Esophagus muscularis mucosa (tissue), 4 donors: ENCODE measurements at regions not wholly inside any gene's neighbourhood (a gene's known extent, or its start where the extent isn't known, plus 50 kb on each side); places are given as distances from the start of the nearest gene placed in this dataset.
"Not testable (repeated sequence)": the region's sequence is repeated elsewhere in the genome, so short reads cannot be mapped to it uniquely, and the experiment has no call there.

ENCODE experiments used
- DNase-seq: peaks from one replicate; pipeline ENCODE4 v3.0.0-alpha.2; 2017; ENCODE audit errors: extremely low spot score
- H3K27ac ChIP-seq, 4 donors: fragments of 200-600 bp; sonication (generic); replicated peaks in 1 of 4; 1 replicate in 3 of 4; 2 replicates in 1 of 4; pipeline ENCODE4 v1.5.1; 2016 to 2019; ENCODE audit warnings: mild to moderate bottlenecking in 1 of 4
- H3K27me3 ChIP-seq, 4 donors: fragments of 200-600 bp; sonication (generic); one replicate each; pipeline versions ENCODE4 v1.5.1 to v1.6.0; 2016 to 2019
- H3K36me3 ChIP-seq, 4 donors: fragments of 200-600 bp; sonication (generic); one replicate each; pipeline ENCODE4 v1.5.1; 2016 to 2019
- H3K4me1 ChIP-seq, 4 donors: fragments of 200-600 bp; sonication (generic); one replicate each; pipeline ENCODE4 v1.5.1; 2016 to 2019
- H3K4me3 ChIP-seq, 4 donors: fragments of 200-600 bp; sonication (generic); 1 replicate in 2 of 4; 2 replicates in 2 of 4; pipeline ENCODE4 v1.5.1; 2016 to 2019; ENCODE audit warnings: mild to moderate bottlenecking in 4 of 4, moderate library complexity in 1 of 4
- H3K9me3 ChIP-seq, 4 donors: fragments of 200-600 bp; sonication (generic); 1 replicate in 3 of 4; 2 replicates in 1 of 4; pipeline ENCODE4 v1.5.1; 2016 to 2019
- EP300 ChIP-seq: sonication (generic); formaldehyde crosslinking; IDR thresholded peaks from one replicate; pipeline ENCODE4 v1.6.1; 2017; ENCODE audit warnings: antibody characterized with exemption
- POLR2A ChIP-seq: fragments of 450-650 bp; IDR thresholded peaks from one replicate; pipeline ENCODE4 v1.6.1; 2017; ENCODE audit warnings: antibody characterized with exemption, moderate library complexity, mild to moderate bottlenecking, low read depth
- POLR2AphosphoS5 ChIP-seq, 2 donors: sonication (generic); formaldehyde crosslinking; IDR thresholded peaks; one replicate each; pipeline ENCODE4 v1.6.1; 2017; ENCODE audit warnings: antibody characterized with exemption in 2 of 2
- WGBS: methylation state at CpG from one replicate; pipeline ENCODE4 v1.1.5; 2018; 5-methylcytosine and 5-hydroxymethylcytosine counted together
- intact Hi-C: fragments of 100-400 bp; cut with DNase I; formaldehyde crosslinking; loops from one replicate; pipeline ENCODE4 v1.15.1; 2023
- TF ChIP-seq, protein P1 (sequence below), 3 experiments: fragments of 200-600 bp in 2 of 3; fragments of 450-650 bp in 1 of 3; sonication (generic) in 2 of 3; IDR thresholded peaks; one replicate each; pipeline ENCODE4 v1.5.1; 2017 to 2019; ENCODE audit warnings: antibody characterized with exemption in 3 of 3, mild to moderate bottlenecking in 2 of 3, moderate library complexity in 1 of 3

DNA sequence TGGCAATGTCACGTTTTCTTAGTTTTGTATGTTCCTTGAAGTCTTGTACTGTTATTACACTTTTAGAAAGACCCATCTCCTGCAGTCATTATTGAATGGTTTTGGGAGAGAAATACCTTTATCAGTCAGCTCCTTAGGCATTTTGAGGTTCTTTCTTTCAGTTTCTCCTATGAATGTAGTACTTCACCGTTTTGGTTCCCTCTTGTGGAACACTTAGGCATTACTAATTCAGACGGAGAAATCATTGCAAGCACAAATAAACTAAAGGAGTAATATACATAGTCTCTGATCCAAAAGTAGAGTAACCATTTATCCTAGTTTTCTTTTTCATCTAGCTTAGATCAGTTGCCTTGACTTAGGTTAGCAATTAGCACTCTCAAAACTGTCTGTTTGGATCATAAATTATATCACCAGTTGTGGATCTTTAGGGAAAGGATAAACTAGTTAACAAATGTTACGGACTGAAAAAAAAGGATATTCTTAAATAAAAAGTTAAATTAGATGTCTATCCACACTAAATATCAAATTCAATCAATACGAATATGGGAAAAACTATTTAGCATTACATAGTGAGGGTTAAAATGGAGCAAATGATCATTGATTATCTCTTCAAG is 1538.3 kb upstream of the SEL1L start:
- intact Hi-C loops = no loop called here
- TF ChIP-seq POLR2AphosphoS5 (IDR thresholded peaks at IDR 0.05) = no peak
- TF ChIP-seq, protein P1, sequence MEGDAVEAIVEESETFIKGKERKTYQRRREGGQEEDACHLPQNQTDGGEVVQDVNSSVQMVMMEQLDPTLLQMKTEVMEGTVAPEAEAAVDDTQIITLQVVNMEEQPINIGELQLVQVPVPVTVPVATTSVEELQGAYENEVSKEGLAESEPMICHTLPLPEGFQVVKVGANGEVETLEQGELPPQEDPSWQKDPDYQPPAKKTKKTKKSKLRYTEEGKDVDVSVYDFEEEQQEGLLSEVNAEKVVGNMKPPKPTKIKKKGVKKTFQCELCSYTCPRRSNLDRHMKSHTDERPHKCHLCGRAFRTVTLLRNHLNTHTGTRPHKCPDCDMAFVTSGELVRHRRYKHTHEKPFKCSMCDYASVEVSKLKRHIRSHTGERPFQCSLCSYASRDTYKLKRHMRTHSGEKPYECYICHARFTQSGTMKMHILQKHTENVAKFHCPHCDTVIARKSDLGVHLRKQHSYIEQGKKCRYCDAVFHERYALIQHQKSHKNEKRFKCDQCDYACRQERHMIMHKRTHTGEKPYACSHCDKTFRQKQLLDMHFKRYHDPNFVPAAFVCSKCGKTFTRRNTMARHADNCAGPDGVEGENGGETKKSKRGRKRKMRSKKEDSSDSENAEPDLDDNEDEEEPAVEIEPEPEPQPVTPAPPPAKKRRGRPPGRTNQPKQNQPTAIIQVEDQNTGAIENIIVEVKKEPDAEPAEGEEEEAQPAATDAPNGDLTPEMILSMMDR (IDR thresholded peaks at IDR 0.05) = no peak
- no peak for TF ChIP-seq POLR2A
- no peak for TF ChIP-seq EP300
- H3K4me3 ChIP-seq = no peak overlapping the region
- no peak for DNase-seq
- 56% methylated on average over 5 of the region's 5 CpGs for WGBS
- no peaks in the 10 kb centered on the region for H3K36me3 ChIP-seq
- H3K27ac ChIP-seq = no peak overlapping the region
- no peaks in the 10 kb centered on the region for H3K4me1 ChIP-seq
- H3K9me3 ChIP-seq = peaks cover 0 to 4% (median 0%) of the 10 kb centered on the region in 4 donors
- no peaks in the 10 kb centered on the region for H3K27me3 ChIP-seq

DNA sequence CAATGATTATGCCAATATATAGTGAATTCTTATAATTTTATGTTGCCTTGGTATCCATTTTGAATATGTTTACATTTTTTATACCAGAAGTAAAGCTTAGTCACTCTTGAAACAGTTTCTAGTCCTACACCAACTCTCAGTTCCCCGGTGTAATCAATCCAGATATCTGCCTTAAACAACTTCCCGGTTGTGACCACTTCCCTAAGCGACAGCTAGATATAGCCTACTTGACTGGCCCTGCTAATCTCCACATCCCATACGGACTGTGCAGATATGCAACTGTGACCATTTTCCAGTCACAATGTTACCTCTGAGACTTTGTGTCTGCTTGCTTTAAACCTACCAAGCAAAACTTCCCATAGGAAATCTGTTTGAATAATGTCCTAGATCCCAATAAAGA is 1551.5 kb upstream of the SEL1L start:
- H3K27me3 ChIP-seq = no peaks in the 10 kb centered on the region
- no peak for TF ChIP-seq POLR2A
- TF ChIP-seq POLR2AphosphoS5 (IDR thresholded peaks at IDR 0.05) = no peak
- H3K36me3 ChIP-seq = no peaks in the 10 kb centered on the region
- intact Hi-C loops = no loop called here
- H3K27ac ChIP-seq = no peak overlapping the region
- no peaks in the 10 kb centered on the region for H3K4me1 ChIP-seq
- no peaks in the 10 kb centered on the region for H3K9me3 ChIP-seq
- 78% methylated on average over 4 of the region's 4 CpGs for WGBS
- H3K4me3 ChIP-seq = no peak overlapping the region
- DNase-seq = no peak

DNA sequence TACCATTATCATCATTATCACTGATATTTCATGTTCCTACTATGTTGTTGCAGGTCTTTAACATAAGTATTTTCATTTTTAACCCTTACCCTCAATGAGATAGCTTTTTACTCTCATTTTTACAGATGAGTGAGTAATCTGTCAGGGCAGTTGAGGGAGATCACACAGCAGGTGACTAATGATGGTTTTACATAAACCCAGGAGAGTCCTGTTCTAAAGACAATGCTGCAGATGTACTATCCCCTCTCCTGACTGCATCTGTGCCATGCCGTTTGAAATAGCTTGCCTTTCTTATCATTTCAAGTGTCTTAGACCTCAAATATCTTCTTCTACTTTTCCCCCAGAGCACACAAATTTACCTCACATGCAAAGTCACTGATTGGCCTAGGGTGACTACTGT is 1552.1 kb upstream of the SEL1L start:
- Histone ChIP-seq H3K36me3 (no peaks in the 10 kb centered on the region), H3K4me3 (no peak overlapping the region), H3K27ac (no peak overlapping the region), H3K27me3 (no peaks in the 10 kb centered on the region), H3K9me3 (no peaks in the 10 kb centered on the region), H3K4me1 (no peaks in the 10 kb centered on the region)
- intact Hi-C loops = no loop called here
- 65% methylated on average over 1 of the region's 1 CpG for WGBS
- no peak for DNase-seq
- TF ChIP-seq, protein P1 (IDR thresholded peaks at IDR 0.05) = no peak
- TF ChIP-seq EP300 (no peak), POLR2AphosphoS5 (IDR thresholded peaks at IDR 0.05) (no peak), POLR2A (no peak)

DNA sequence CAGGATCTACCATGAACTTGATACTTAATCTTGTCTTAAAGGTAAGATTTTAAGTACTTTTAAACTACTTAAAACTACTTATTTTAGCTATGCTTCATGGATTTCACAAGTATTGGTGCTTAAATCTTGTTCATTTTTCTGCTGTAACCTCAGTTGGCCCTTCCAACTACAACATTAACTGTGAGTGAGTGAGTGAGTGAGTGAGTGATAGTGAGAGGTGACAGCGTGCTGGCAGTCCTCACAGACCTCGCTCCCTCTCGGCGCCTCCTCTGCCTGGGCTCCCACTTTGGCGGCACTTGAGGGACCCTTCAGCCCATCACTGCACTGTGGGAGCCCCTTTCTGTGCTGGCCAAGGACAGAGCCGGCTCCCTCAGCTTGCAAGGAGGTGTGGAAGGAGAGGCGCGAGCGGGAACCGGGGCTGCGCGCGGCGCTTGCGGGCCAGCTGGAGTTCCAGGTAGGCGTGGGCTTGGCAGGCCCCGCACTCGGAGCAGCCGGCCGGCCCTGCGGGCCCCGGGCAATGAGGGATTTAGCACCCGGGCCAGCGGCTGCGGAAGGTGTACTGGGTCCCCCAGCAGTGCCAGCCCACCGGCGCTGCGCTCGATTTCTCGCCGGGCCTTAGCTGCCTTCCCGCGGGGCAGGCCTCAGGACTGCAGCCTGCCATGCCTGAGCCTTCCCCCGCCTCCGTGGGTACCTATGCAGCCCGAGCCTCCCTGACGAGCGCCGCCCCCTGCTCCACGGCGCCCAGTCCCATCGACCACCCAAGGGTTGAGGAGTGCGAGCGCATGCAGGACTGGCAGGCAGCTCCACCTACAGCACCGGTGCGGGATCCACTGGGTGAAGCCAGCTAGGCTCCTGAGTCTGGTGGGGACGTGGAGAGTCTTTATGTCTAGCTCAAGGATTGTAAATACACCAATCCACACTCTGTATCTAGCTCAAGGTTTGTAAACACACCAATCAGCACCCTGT is 1558.6 kb upstream of the SEL1L start:
- H3K27ac ChIP-seq, H3K4me1 ChIP-seq, H3K36me3 ChIP-seq, H3K9me3 ChIP-seq, DNase-seq, intact Hi-C loops: not testable (repeated sequence)
- Histone ChIP-seq H3K4me3 (peak overlapping the region in 3 of 4 donors; percentile 3 to 28 (median 17)), H3K27me3 (peaks cover 0 to 13% (median 0%) of the 10 kb centered on the region in 4 donors)
- WGBS = 38% methylated on average over 21 of the region's 47 CpGs

DNA sequence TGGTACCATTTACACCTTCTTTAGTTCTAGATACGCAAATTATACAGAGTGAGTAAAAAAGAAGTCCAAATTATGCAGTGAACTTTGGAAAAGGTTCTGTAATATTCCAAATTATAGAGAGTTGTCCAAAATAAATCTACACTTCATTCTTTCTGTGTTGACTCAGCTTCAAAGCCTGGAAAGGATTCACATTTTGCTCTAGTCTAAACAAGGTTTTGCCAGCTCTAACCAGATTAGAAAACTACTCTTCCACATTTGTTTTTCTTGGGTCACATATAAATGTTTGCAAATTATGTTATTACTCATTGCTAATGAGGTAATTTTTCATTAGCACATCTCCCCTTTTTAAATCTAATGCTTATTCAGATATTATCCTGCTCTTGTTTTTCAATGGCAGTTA is 1562.4 kb upstream of the SEL1L start:
- H3K27ac ChIP-seq = no peak overlapping the region
- H3K4me1 ChIP-seq = no peaks in the 10 kb centered on the region
- no peak overlapping the region for H3K4me3 ChIP-seq
- H3K9me3 ChIP-seq = no peaks in the 10 kb centered on the region
- WGBS = 75% methylated on average over 1 of the region's 1 CpG
- H3K36me3 ChIP-seq = no peaks in the 10 kb centered on the region
- intact Hi-C loops = no loop called here
- DNase-seq = no peak
- TF ChIP-seq POLR2A = no peak
- peaks cover 0 to 13% (median 0%) of the 10 kb centered on the region in 4 donors for H3K27me3 ChIP-seq

DNA sequence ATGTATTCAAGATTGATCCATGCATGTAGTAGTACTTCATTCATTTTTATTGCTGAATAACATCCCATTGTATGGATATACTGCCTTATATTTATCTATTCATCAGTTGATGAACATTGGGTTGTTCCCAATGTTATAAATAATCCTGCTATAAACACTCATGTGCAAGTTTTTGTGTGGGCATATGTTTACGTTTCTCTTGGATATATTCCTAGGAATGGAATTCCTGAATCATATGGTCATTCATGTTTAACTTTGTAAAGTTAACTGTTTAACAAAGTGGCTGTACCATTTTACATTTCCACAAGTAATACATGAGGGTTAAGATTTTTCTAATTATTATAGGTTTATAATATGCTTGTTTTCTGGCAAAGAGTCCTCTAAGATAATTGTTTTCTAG is 1568.2 kb upstream of the SEL1L start:
- Histone ChIP-seq H3K4me1 (no peaks in the 10 kb centered on the region), H3K36me3 (no peaks in the 10 kb centered on the region), H3K27ac (no peak overlapping the region), H3K4me3 (no peak overlapping the region), H3K27me3 (no peaks in the 10 kb centered on the region), H3K9me3 (peaks cover 0 to 4% (median 0%) of the 10 kb centered on the region in 4 donors)
- TF ChIP-seq POLR2AphosphoS5 (IDR thresholded peaks at IDR 0.05) (no peak), EP300 (no peak), POLR2A (no peak)
- TF ChIP-seq, protein P1 (IDR thresholded peaks at IDR 0.05) = no peak
- WGBS = 34% methylated on average over 1 of the region's 1 CpG
- DNase-seq = no peak
- intact Hi-C loops = no loop called here
